ENCODE measurements at regions not wholly inside any gene's neighbourhood (a gene's known extent, or its start where the extent isn't known, plus 50 kb on each side); places are given as distances from the start of the nearest gene placed in this dataset.
A peak's percentile ranks its signal among the peaks of the same experiment; 100 is the strongest.
"Not testable (repeated sequence)": the region's sequence is repeated elsewhere in the genome, so short reads cannot be mapped to it uniquely, and the experiment has no call there.

- peaks cover 2% of the 10 kb centered on the region for H3K27me3 Mint-ChIP-seq
- CTCF ChIA-PET, result no interaction called here
- no peaks in the 10 kb centered on the region for H3K9me3 Mint-ChIP-seq (ENCODE audit: low read depth)
- POLR2A ChIA-PET, result no interaction called here
- no peaks in the 10 kb centered on the region for H3K36me3 Mint-ChIP-seq (ENCODE audit: low read depth)
- peaks cover 9% of the 10 kb centered on the region for H3K4me1 Mint-ChIP-seq
- DNase-seq, result no peak
- intact Hi-C loops (cut with DNase I, micrococcal nuclease), result no loop called here
- H3K4me3 Mint-ChIP-seq, result no peak overlapping the region
- no peak for ATAC-seq
- H3K27ac Mint-ChIP-seq, result no peak overlapping the region
These were observed 108.5 kb downstream of the DACT1 start for GRCh38 chr14:58746261-58746660.

DNA sequence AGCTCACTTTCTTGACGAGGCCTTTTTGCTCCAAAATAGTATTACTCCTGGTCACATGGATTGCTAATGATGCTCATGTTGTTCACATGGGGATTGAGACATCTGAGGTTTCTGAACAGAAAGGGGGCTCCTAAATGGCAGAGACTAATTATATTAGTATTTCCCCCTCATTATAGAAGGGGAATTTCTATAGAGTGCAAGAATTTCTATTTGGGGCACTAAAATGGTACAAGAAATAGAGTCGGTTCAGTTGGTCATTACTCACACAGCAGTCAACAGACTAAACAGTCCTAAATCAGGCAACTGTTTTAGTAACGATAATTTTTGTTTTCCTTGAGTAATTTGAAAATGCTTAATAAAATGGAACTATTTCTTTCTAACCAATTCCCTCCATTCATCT is 108.9 kb downstream of the DACT1 start:
- Mint-ChIP-seq H3K4me1 (peaks cover 9% of the 10 kb centered on the region), H3K27ac (no peak overlapping the region), H3K9me3 (ENCODE audit: low read depth) (no peaks in the 10 kb centered on the region), H3K4me3 (no peak overlapping the region), H3K36me3 (ENCODE audit: low read depth) (no peaks in the 10 kb centered on the region), H3K27me3 (peaks cover 2% of the 10 kb centered on the region)
- ChIA-PET CTCF (no interaction called here), POLR2A (no interaction called here)
- intact Hi-C loops (cut with DNase I, micrococcal nuclease), result no loop called here
- DNase-seq (no peak), ATAC-seq (no peak)

- no peak overlapping the region for H3K27ac Mint-ChIP-seq
- DNase-seq (no peak), ATAC-seq (no peak)
- intact Hi-C loops (cut with DNase I, micrococcal nuclease), result no loop called here
- H3K4me1 Mint-ChIP-seq, result peaks cover 9% of the 10 kb centered on the region
- ChIA-PET POLR2A (no interaction called here), CTCF (no interaction called here)
- H3K36me3 Mint-ChIP-seq (ENCODE audit: low read depth), result no peaks in the 10 kb centered on the region
- no peaks in the 10 kb centered on the region for H3K9me3 Mint-ChIP-seq (ENCODE audit: low read depth)
- no peak overlapping the region for H3K4me3 Mint-ChIP-seq
- H3K27me3 Mint-ChIP-seq, result no peaks in the 10 kb centered on the region
These were observed 109.4 kb downstream of the DACT1 start for GRCh38 chr14:58747181-58747580.

DNA sequence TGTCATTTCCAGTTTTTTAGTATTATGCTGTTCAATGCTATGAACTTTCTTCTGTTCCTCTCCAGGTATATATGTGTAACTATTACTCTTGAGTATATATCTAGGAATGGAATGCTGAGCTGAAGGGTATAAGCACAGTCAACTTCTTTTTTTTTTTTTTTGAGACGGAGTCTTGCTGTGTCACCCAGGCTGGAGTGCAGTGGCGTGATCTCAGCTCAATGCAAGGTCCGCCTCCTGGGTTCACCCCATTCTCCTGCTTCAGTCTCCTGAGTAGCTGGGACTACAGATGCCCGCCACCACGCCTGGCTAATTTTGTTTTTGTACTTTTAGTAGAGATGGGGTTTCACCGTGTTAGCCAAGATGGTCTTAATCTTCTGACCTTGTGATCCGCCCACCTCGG is 110.5 kb downstream of the DACT1 start:
- ATAC-seq; H3K4me3 Mint-ChIP-seq; POLR2A ChIA-PET; H3K27me3 Mint-ChIP-seq; H3K36me3 Mint-ChIP-seq (ENCODE audit: low read depth); CTCF ChIA-PET; H3K4me1 Mint-ChIP-seq; H3K27ac Mint-ChIP-seq; intact Hi-C loops (cut with DNase I, micrococcal nuclease); DNase-seq; H3K9me3 Mint-ChIP-seq (ENCODE audit: low read depth): not testable (repeated sequence)

GRCh38 chr14:58749066-58749669 is 111.4 kb downstream of the DACT1 start:
- H3K4me3 Mint-ChIP-seq, result no peak overlapping the region
- no peak overlapping the region for H3K27ac Mint-ChIP-seq
- ChIA-PET POLR2A (no interaction called here), CTCF (no interaction called here)
- H3K9me3 Mint-ChIP-seq (ENCODE audit: low read depth), result no peaks in the 10 kb centered on the region
- ATAC-seq (peak; percentile 80), DNase-seq (peak; percentile 67)
- H3K36me3 Mint-ChIP-seq (ENCODE audit: low read depth), result no peaks in the 10 kb centered on the region
- no peaks in the 10 kb centered on the region for H3K27me3 Mint-ChIP-seq
- intact Hi-C loops (cut with DNase I, micrococcal nuclease), result loop anchor here in 1 of 2 experiments (1.0 kb wide), 1 partner anchor 16 kb away; no protein-coding TSS in a partner anchor
- peaks cover 9% of the 10 kb centered on the region for H3K4me1 Mint-ChIP-seq

- Mint-ChIP-seq H3K9me3 (ENCODE audit: low read depth) (no peaks in the 10 kb centered on the region), H3K4me1 (peaks cover 9% of the 10 kb centered on the region), H3K27me3 (no peaks in the 10 kb centered on the region), H3K27ac (no peak overlapping the region), H3K36me3 (ENCODE audit: low read depth) (no peaks in the 10 kb centered on the region), H3K4me3 (no peak overlapping the region)
- POLR2A ChIA-PET, result no interaction called here
- no peak for DNase-seq
- no peak for ATAC-seq
- CTCF ChIA-PET, result interaction anchor here (1.9 kb wide), 1 partner anchor 112 kb away, joined by 7 read pairs; no protein-coding TSS in a partner anchor
- intact Hi-C loops (cut with DNase I, micrococcal nuclease), result no loop called here
These were observed 112.8 kb downstream of the DACT1 start for GRCh38 chr14:58750321-58751269.

- intact Hi-C loops (cut with DNase I, micrococcal nuclease), result no loop called here
- ChIA-PET CTCF (interaction anchor here (1.6 to 1.9 kb wide), 2 partner anchors 11 to 113 kb away, joined by 3 to 7 read pairs; no protein-coding TSS in a partner anchor), POLR2A (no interaction called here)
- Mint-ChIP-seq H3K4me3 (no peak overlapping the region), H3K27ac (no peak overlapping the region), H3K9me3 (ENCODE audit: low read depth) (no peaks in the 10 kb centered on the region), H3K27me3 (no peaks in the 10 kb centered on the region), H3K36me3 (ENCODE audit: low read depth) (no peaks in the 10 kb centered on the region), H3K4me1 (peaks cover 9% of the 10 kb centered on the region)
- DNase-seq (no peak), ATAC-seq (no peak)
These were observed 114.0 kb downstream of the DACT1 start for GRCh38 chr14:58751788-58752187.

GRCh38 chr14:58752289-58752688 is 114.5 kb downstream of the DACT1 start:
- POLR2A ChIA-PET, result no interaction called here
- H3K27ac Mint-ChIP-seq, result no peak overlapping the region
- no peaks in the 10 kb centered on the region for H3K9me3 Mint-ChIP-seq (ENCODE audit: low read depth)
- DNase-seq, result no peak
- no peak overlapping the region for H3K4me3 Mint-ChIP-seq
- H3K36me3 Mint-ChIP-seq (ENCODE audit: low read depth), result no peaks in the 10 kb centered on the region
- intact Hi-C loops (cut with DNase I, micrococcal nuclease), result no loop called here
- peaks cover 9% of the 10 kb centered on the region for H3K4me1 Mint-ChIP-seq
- no peak for ATAC-seq
- H3K27me3 Mint-ChIP-seq, result no peaks in the 10 kb centered on the region
- CTCF ChIA-PET, result interaction anchor here (1.0 to 1.9 kb wide), 4 partner anchors 11 to 251 kb away, joined by 3 to 7 read pairs (median 5); no protein-coding TSS in a partner anchor

- no peak for DNase-seq
- intact Hi-C loops (cut with DNase I, micrococcal nuclease), result no loop called here
- no peak overlapping the region for H3K4me3 Mint-ChIP-seq
- H3K27me3 Mint-ChIP-seq, result no peaks in the 10 kb centered on the region
- POLR2A ChIA-PET, result no interaction called here
- no peak overlapping the region for H3K27ac Mint-ChIP-seq
- H3K36me3 Mint-ChIP-seq (ENCODE audit: low read depth), result no peaks in the 10 kb centered on the region
- ATAC-seq, result no peak
- CTCF ChIA-PET, result interaction anchor here (1.0 to 1.9 kb wide), 4 partner anchors 10 to 252 kb away, joined by 3 to 7 read pairs (median 5); no protein-coding TSS in a partner anchor
- no peaks in the 10 kb centered on the region for H3K9me3 Mint-ChIP-seq (ENCODE audit: low read depth)
- peaks cover 9% of the 10 kb centered on the region for H3K4me1 Mint-ChIP-seq
These were observed 115.0 kb downstream of the DACT1 start for GRCh38 chr14:58752771-58753201.

DNA sequence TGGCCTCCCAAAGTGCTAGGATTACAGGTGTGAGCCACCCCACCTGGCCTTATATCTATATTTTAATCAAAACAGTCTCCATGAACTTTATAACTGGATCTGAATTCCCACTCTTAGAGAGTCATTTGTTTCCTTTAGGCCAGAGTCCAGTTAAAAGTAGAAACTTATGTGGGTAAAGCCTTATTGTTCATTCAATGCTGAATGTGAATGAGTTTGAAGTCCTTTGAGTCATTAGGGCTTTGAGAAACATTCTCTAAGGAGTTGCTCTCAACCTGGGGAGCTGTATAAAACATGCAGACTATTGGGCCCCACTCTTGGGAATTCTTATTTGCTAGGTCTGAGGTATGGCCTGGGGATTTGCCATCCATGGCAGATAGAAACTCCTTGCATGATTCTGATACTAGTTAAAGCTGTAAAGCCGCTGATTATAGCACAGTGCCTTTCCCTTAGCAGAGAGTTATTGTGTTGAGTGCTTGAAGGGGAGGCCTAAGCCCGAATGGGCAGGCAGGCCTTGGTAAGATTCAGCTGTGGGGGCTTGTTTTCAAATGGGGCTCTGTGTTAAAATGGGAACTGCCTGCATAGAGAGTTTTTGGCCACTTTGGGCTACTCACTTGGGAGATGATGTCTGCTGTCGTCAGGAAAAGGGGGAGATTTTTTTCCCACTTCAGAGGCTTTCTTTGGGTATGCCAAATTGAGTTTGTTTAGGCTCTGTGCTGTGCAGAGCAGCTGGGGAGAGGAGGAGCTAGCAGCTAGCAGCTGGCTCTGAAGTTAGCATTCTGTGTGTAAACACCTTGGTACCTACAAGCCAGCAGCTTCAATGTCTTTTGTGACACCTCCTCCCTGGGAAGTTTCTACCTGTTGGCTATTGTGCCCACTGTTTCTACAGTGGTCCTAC is 117.5 kb downstream of the DACT1 start:
- Mint-ChIP-seq H3K27me3 (no peaks in the 10 kb centered on the region), H3K9me3 (ENCODE audit: low read depth) (no peaks in the 10 kb centered on the region), H3K4me3 (no peak overlapping the region), H3K4me1 (no peaks in the 10 kb centered on the region), H3K27ac (no peak overlapping the region), H3K36me3 (ENCODE audit: low read depth) (no peaks in the 10 kb centered on the region)
- DNase-seq (no peak), ATAC-seq (no peak)
- intact Hi-C loops (cut with DNase I, micrococcal nuclease), result no loop called here
- ChIA-PET CTCF (no interaction called here), POLR2A (no interaction called here)

GRCh38 chr14:58760121-58760520 is 122.4 kb downstream of the DACT1 start:
- no peak overlapping the region for H3K4me3 Mint-ChIP-seq
- no peak for DNase-seq
- no peaks in the 10 kb centered on the region for H3K9me3 Mint-ChIP-seq (ENCODE audit: low read depth)
- ChIA-PET POLR2A (no interaction called here), CTCF (no interaction called here)
- no peaks in the 10 kb centered on the region for H3K36me3 Mint-ChIP-seq (ENCODE audit: low read depth)
- no peaks in the 10 kb centered on the region for H3K4me1 Mint-ChIP-seq
- no peak for ATAC-seq
- no peak overlapping the region for H3K27ac Mint-ChIP-seq
- no peaks in the 10 kb centered on the region for H3K27me3 Mint-ChIP-seq
- intact Hi-C loops (cut with DNase I, micrococcal nuclease), result no loop called here
